Keratinocyte (primary cell): ENCODE measurements at regions not wholly inside any gene's neighbourhood (a gene's known extent, or its start where the extent isn't known, plus 50 kb on each side); places are given as distances from the start of the nearest gene placed in this dataset.

ENCODE experiments used
- DNase-seq: peaks from one replicate; pipeline ENCODE4 v3.0.0-alpha.2; 2011; ENCODE audit warnings: low read depth, missing footprints, low spot score
- FAIRE-seq: peaks from 2 replicates; lab custom pipeline; 2011; peaks lifted over from hg19 to GRCh38; lab: Jason Lieb, UNC
- H2AFZ ChIP-seq: 2 replicates; pipeline ENCODE4 v1.6.0; 2012; ENCODE audit warnings: low read length, control low read depth, inconsistent platforms; ENCODE audit not compliant: control insufficient read depth
- H3K27ac ChIP-seq: 2 replicates; pipeline ENCODE4 v1.5.1; 2011; ENCODE audit warnings: low read length; ENCODE audit not compliant: control insufficient read depth, insufficient read depth
- H3K27me3 ChIP-seq: 3 replicates; pipeline ENCODE4 v1.6.0; 2011; ENCODE audit warnings: low read length; ENCODE audit not compliant: control insufficient read depth, insufficient read depth; ENCODE audit errors: extremely low read depth
- H3K36me3 ChIP-seq, 2 experiments: 2 replicates in 1 of 2; 3 replicates in 1 of 2; pipeline ENCODE4 v1.5.1; 2011; ENCODE audit warnings: low read length in 2 of 2, mild to moderate bottlenecking in 1 of 2; ENCODE audit not compliant: control insufficient read depth in 2 of 2, insufficient read depth in 2 of 2; ENCODE audit errors: extremely low read depth in 1 of 2
- H3K4me1 ChIP-seq: 3 replicates; pipeline ENCODE4 v1.5.1; 2011; ENCODE audit warnings: low read length; ENCODE audit not compliant: control insufficient read depth, insufficient read depth; ENCODE audit errors: extremely low read depth
- H3K4me2 ChIP-seq: 3 replicates; pipeline ENCODE4 v1.6.0; 2011; ENCODE audit warnings: low read depth, low read length; ENCODE audit not compliant: control insufficient read depth, insufficient read depth; ENCODE audit errors: extremely low read depth
- H3K4me3 ChIP-seq, 3 experiments: fragments of 200-600 bp in 1 of 3; sonication (generic) in 1 of 3; 2 replicates in 2 of 3; 3 replicates in 1 of 3; pipeline ENCODE4 v1.5.1; 2011 to 2016; ENCODE audit warnings: low read length in 3 of 3, mild to moderate bottlenecking in 3 of 3, control low read depth in 2 of 3, inconsistent platforms in 1 of 3, low read depth in 1 of 3, mixed read lengths in 1 of 3, mixed run types in 1 of 3, moderate library complexity in 1 of 3; ENCODE audit not compliant: control insufficient read depth in 2 of 3, insufficient read depth in 2 of 3; ENCODE audit errors: extremely low read depth in 1 of 3
- H3K79me2 ChIP-seq: 2 replicates; pipeline ENCODE4 v1.6.0; 2012; ENCODE audit warnings: low read length; ENCODE audit not compliant: control insufficient read depth, insufficient read depth
- H3K9ac ChIP-seq: 3 replicates; pipeline ENCODE4 v1.6.0; 2011; ENCODE audit warnings: low read length; ENCODE audit not compliant: control insufficient read depth, insufficient read depth; ENCODE audit errors: extremely low read depth
- H3K9me1 ChIP-seq: 3 replicates; pipeline ENCODE4 v1.6.0; 2011; ENCODE audit warnings: low read length; ENCODE audit not compliant: control insufficient read depth, insufficient read depth; ENCODE audit errors: extremely low read depth
- H3K9me3 ChIP-seq: 2 replicates; pipeline ENCODE4 v1.5.1; 2012; ENCODE audit warnings: low read depth, low read length; ENCODE audit not compliant: control insufficient read depth
- H4K20me1 ChIP-seq: 3 replicates; pipeline ENCODE4 v1.6.0; 2011; ENCODE audit warnings: low read length; ENCODE audit not compliant: control insufficient read depth, insufficient read depth; ENCODE audit errors: extremely low read depth
- CTCF ChIP-seq, 3 experiments: IDR thresholded peaks in 1 of 3; conservative IDR thresholded peaks in 1 of 3; optimal IDR thresholded peaks in 1 of 3; 2 replicates in 2 of 3; 3 replicates in 1 of 3; pipeline versions ENCODE3 to v1.5.1; 2011; ENCODE audit warnings: low read length in 3 of 3, mild to moderate bottlenecking in 3 of 3, moderate library complexity in 2 of 3, control low read depth in 1 of 3, inconsistent platforms in 1 of 3; ENCODE audit not compliant: insufficient read depth in 2 of 3; ENCODE audit errors: extremely low read depth in 1 of 3
- EZH2 ChIP-seq: IDR thresholded peaks from one replicate; pipeline ENCODE4 v1.6.1; 2012; ENCODE audit warnings: inconsistent platforms, mild to moderate bottlenecking, low read length, moderate library complexity
- dilution Hi-C: fragments of 300-500 bp; cut with MboI; formaldehyde crosslinking; loops from one replicate; pipeline ENCODE4 v1.7.0; 2020; ENCODE audit warnings: low sequenced_read_pairs; ENCODE audit not compliant: extremely low pct_ligation_motif_present

GRCh38 chr1:238061967-238062613, 171.4 kb upstream of the ZP4 start:
- peak; percentile 54 for DNase-seq
- dilution Hi-C loops: no loop called here
- Histone ChIP-seq H3K4me1 (peaks cover 29% of the 10 kb centered on the region), H3K9me3 (peaks cover 2% of the 10 kb centered on the region), H3K4me3 (peak overlapping the region in 2 of 3 experiments; percentile 31 to 42), H2AFZ (peak overlapping the region; percentile 77), H3K9me1 (no peaks in the 10 kb centered on the region), H3K4me2 (peak overlapping the region; percentile 81), H3K27me3 (no peaks in the 10 kb centered on the region), H4K20me1 (no peaks in the 10 kb centered on the region), H3K36me3 (no peaks in the 10 kb centered on the region), H3K27ac (peak overlapping the region; percentile 84), H3K79me2 (no peaks in the 10 kb centered on the region), H3K9ac (peak overlapping the region; percentile 30)
- FAIRE-seq: peak; percentile 97
- TF ChIP-seq CTCF (optimal IDR thresholded peaks at IDR 0.05 in 1 of 3, IDR thresholded peaks at IDR 0.05 in 1 of 3, conservative IDR thresholded peaks at IDR 0.05 in 1 of 3; ENCODE audit: extremely low read depth in 1 of 3, insufficient read depth in 2 of 3, low read length in 3 of 3) (no peak), EZH2 (no peak)

DNA sequence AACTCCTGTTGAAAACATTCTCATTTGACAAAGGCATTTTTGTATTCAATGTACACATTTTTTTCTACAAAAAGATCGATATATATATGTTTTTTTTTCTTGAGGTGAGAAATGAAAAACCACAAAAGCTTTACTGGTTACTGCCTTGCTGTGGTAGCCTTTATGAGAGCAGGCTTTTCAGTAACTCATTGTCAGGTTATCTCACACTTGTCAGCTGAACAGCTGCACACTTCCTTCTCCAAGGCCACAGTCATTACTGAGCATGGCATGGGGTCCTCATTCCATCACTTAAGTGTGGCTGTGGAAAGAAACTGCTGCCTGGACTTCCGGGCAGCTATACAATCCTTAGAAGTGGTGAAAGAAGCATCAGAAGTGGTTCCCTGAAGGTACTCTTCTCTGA, 169.3 kb upstream of the ZP4 start:
- no peaks in the 10 kb centered on the region for H3K27me3 ChIP-seq
- DNase-seq (no peak), FAIRE-seq (no peak)
- H3K9me1 ChIP-seq: no peaks in the 10 kb centered on the region
- H3K36me3 ChIP-seq: no peaks in the 10 kb centered on the region
- H3K4me1 ChIP-seq: peaks cover 29% of the 10 kb centered on the region
- TF ChIP-seq EZH2: no peak
- TF ChIP-seq CTCF (optimal IDR thresholded peaks at IDR 0.05 in 1 of 3, IDR thresholded peaks at IDR 0.05 in 1 of 3, conservative IDR thresholded peaks at IDR 0.05 in 1 of 3; ENCODE audit: extremely low read depth in 1 of 3, insufficient read depth in 2 of 3, low read length in 3 of 3): no peak
- H3K27ac ChIP-seq: no peak overlapping the region
- H4K20me1 ChIP-seq: no peaks in the 10 kb centered on the region
- peaks cover 2% of the 10 kb centered on the region for H3K9me3 ChIP-seq
- no peaks in the 10 kb centered on the region for H3K79me2 ChIP-seq
- peak overlapping the region; percentile 4 for H2AFZ ChIP-seq
- H3K4me2 ChIP-seq: no peak overlapping the region
- no peak overlapping the region for H3K4me3 ChIP-seq
- dilution Hi-C loops: no loop called here
- no peak overlapping the region for H3K9ac ChIP-seq
